Neural crest cell (in vitro differentiated cells): ENCODE measurements at regions not wholly inside any gene's neighbourhood (a gene's known extent, or its start where the extent isn't known, plus 50 kb on each side); places are given as distances from the start of the nearest gene placed in this dataset.

Experiments used
- DNase-seq: peaks from one replicate; pipeline ENCODE4 v3.0.0; 2021; ENCODE audit warnings: low read depth, mixed read lengths, low spot score
- H3K27ac Mint-ChIP-seq: one replicate; pipeline ENCODE4 v1.8.0; 2021; ENCODE audit warnings: mild to moderate bottlenecking, mixed read lengths; ENCODE audit not compliant: unreplicated experiment
- H3K27me3 Mint-ChIP-seq: 2 replicates; pipeline ENCODE4 v1.8.0; 2021; ENCODE audit warnings: low read depth, mild to moderate bottlenecking, mixed read lengths
- H3K36me3 Mint-ChIP-seq: 2 replicates; pipeline ENCODE4 v1.8.0; 2021; ENCODE audit warnings: low read depth, mild to moderate bottlenecking, mixed read lengths
- H3K4me1 Mint-ChIP-seq: 2 replicates; pipeline ENCODE4 v1.8.0; 2021; ENCODE audit warnings: mixed read lengths
- H3K4me3 Mint-ChIP-seq: one replicate; pipeline ENCODE4 v1.8.0; 2021; ENCODE audit warnings: mild to moderate bottlenecking, mixed read lengths
- H3K9me3 Mint-ChIP-seq: 2 replicates; pipeline ENCODE4 v1.8.0; 2021; ENCODE audit warnings: mixed read lengths
- CTCF ChIP-seq: fragments of 200-600 bp; sonication (generic); conservative IDR thresholded peaks from 2 replicates; pipeline ENCODE4 v1.5.0; 2021; ENCODE audit warnings: antibody characterized with exemption, mild to moderate bottlenecking

- no peaks in the 10 kb centered on the region for H3K27me3 Mint-ChIP-seq
- no peaks in the 10 kb centered on the region for H3K9me3 Mint-ChIP-seq
- TF ChIP-seq CTCF = no peak
- no peak overlapping the region for H3K4me3 Mint-ChIP-seq
- DNase-seq = no peak
- no peak overlapping the region for H3K27ac Mint-ChIP-seq
- H3K4me1 Mint-ChIP-seq = peaks cover 4% of the 10 kb centered on the region
- H3K36me3 Mint-ChIP-seq = no peaks in the 10 kb centered on the region
These were observed 50.2 kb upstream of the OSR1 start for GRCh38 chr2:19408592-19408991.
